ENCODE measurements at regions not wholly inside any gene's neighbourhood (a gene's known extent, or its start where the extent isn't known, plus 50 kb on each side); places are given as distances from the start of the nearest gene placed in this dataset.

- intact Hi-C loops (cut with micrococcal nuclease) = no loop called here
- Histone ChIP-seq H3K27ac (ENCODE audit: low read depth, low read length) (no peak overlapping the region), H3K4me2 (ENCODE audit: low read length) (no peak overlapping the region), H3K9me2 (ENCODE audit: insufficient read depth) (no peaks in the 10 kb centered on the region), H3K27me3 (ENCODE audit: insufficient read depth, low read length) (no peaks in the 10 kb centered on the region), H3K79me2 (ENCODE audit: insufficient read depth, low read length) (no peaks in the 10 kb centered on the region), H3K9me3 (ENCODE audit: control insufficient read depth in 1 of 2, insufficient read depth in 1 of 2, low read depth in 1 of 2, low read length in 2 of 2) (no peaks in the 10 kb centered on the region), H2AFZ (ENCODE audit: low read depth, low read length, poor library complexity, severe bottlenecking) (no peak overlapping the region), H4K20me1 (ENCODE audit: insufficient read depth) (no peaks in the 10 kb centered on the region), H3K9ac (ENCODE audit: low read length) (no peak overlapping the region), H3K4me1 (ENCODE audit: control insufficient read depth in 1 of 2, insufficient read depth in 2 of 2, low read length in 2 of 2) (no peaks in the 10 kb centered on the region), H3K4me3 (replicated peaks in 1 of 2; ENCODE audit: low read depth in 1 of 2, low read length in 2 of 2) (no peak overlapping the region), H3K36me3 (ENCODE audit: control insufficient read depth in 1 of 2, insufficient read depth in 2 of 2, low read length in 2 of 2) (no peaks in the 10 kb centered on the region)
- ChIA-PET POLR2A (no interaction called here), RAD21 (ENCODE audit: low non-redundant PET in 1 of 2, low total read pairs in 2 of 2, uncharacterized antibody in 2 of 2, unreplicated experiment in 2 of 2) (no interaction called here), CTCF (no interaction called here)
- TF ChIP-seq FOSL1 (IDR thresholded peaks at IDR 0.05; ENCODE audit: low read depth) = no peak
- no peak for TF ChIP-seq ZNF274 (IDR thresholded peaks at IDR 0.05; ENCODE audit: low read depth, low read length)
- no peak for TF ChIP-seq EGR1 (IDR thresholded peaks at IDR 0.05; ENCODE audit: low read depth)
- TF ChIP-seq SRF (IDR thresholded peaks at IDR 0.05; ENCODE audit: low read depth) = no peak
- TF ChIP-seq POLR2AphosphoS5 (IDR thresholded peaks at IDR 0.05; ENCODE audit: low read depth, low read length) = no peak
- TF ChIP-seq, protein P1, sequence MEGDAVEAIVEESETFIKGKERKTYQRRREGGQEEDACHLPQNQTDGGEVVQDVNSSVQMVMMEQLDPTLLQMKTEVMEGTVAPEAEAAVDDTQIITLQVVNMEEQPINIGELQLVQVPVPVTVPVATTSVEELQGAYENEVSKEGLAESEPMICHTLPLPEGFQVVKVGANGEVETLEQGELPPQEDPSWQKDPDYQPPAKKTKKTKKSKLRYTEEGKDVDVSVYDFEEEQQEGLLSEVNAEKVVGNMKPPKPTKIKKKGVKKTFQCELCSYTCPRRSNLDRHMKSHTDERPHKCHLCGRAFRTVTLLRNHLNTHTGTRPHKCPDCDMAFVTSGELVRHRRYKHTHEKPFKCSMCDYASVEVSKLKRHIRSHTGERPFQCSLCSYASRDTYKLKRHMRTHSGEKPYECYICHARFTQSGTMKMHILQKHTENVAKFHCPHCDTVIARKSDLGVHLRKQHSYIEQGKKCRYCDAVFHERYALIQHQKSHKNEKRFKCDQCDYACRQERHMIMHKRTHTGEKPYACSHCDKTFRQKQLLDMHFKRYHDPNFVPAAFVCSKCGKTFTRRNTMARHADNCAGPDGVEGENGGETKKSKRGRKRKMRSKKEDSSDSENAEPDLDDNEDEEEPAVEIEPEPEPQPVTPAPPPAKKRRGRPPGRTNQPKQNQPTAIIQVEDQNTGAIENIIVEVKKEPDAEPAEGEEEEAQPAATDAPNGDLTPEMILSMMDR (IDR thresholded peaks at IDR 0.05 in 2 of 3, conservative IDR thresholded peaks at IDR 0.05 in 1 of 3; ENCODE audit: borderline replicate concordance in 1 of 3, insufficient read depth in 1 of 3, low read depth in 2 of 3, low read length in 2 of 3) = no peak
- TF ChIP-seq, protein P2, sequence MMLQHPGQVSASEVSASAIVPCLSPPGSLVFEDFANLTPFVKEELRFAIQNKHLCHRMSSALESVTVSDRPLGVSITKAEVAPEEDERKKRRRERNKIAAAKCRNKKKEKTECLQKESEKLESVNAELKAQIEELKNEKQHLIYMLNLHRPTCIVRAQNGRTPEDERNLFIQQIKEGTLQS (IDR thresholded peaks at IDR 0.05) = no peak
- no peak for TF ChIP-seq RAD21 (IDR thresholded peaks at IDR 0.05; ENCODE audit: low read depth)
- no peak for TF ChIP-seq JUND (IDR thresholded peaks at IDR 0.05)
- no peak for TF ChIP-seq TCF7L2 (IDR thresholded peaks at IDR 0.05; ENCODE audit: borderline replicate concordance, extremely low read depth, insufficient read depth, insufficient read length)
- TF ChIP-seq, protein P3, sequence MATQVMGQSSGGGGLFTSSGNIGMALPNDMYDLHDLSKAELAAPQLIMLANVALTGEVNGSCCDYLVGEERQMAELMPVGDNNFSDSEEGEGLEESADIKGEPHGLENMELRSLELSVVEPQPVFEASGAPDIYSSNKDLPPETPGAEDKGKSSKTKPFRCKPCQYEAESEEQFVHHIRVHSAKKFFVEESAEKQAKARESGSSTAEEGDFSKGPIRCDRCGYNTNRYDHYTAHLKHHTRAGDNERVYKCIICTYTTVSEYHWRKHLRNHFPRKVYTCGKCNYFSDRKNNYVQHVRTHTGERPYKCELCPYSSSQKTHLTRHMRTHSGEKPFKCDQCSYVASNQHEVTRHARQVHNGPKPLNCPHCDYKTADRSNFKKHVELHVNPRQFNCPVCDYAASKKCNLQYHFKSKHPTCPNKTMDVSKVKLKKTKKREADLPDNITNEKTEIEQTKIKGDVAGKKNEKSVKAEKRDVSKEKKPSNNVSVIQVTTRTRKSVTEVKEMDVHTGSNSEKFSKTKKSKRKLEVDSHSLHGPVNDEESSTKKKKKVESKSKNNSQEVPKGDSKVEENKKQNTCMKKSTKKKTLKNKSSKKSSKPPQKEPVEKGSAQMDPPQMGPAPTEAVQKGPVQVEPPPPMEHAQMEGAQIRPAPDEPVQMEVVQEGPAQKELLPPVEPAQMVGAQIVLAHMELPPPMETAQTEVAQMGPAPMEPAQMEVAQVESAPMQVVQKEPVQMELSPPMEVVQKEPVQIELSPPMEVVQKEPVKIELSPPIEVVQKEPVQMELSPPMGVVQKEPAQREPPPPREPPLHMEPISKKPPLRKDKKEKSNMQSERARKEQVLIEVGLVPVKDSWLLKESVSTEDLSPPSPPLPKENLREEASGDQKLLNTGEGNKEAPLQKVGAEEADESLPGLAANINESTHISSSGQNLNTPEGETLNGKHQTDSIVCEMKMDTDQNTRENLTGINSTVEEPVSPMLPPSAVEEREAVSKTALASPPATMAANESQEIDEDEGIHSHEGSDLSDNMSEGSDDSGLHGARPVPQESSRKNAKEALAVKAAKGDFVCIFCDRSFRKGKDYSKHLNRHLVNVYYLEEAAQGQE (IDR thresholded peaks at IDR 0.05; ENCODE audit: low read depth) = no peak
- TF ChIP-seq CEBPB (IDR thresholded peaks at IDR 0.05; ENCODE audit: low read depth) = no peak
- no peak for TF ChIP-seq CBX3 (IDR thresholded peaks at IDR 0.05; ENCODE audit: low read depth)
- BruUV-seq (replicated peaks) = no TSS peak
- DNase-seq (ENCODE audit: low read depth, low spot score) = no peak
- ATAC-seq = no peak
These were observed 134.7 kb upstream of the TMEM45B start for GRCh38 chr11:129680907-129681306.

All from HCT116 (cell line).